ENCODE measurements at regions not wholly inside any gene's neighbourhood (a gene's known extent, or its start where the extent isn't known, plus 50 kb on each side); places are given as distances from the start of the nearest gene placed in this dataset.

DNA sequence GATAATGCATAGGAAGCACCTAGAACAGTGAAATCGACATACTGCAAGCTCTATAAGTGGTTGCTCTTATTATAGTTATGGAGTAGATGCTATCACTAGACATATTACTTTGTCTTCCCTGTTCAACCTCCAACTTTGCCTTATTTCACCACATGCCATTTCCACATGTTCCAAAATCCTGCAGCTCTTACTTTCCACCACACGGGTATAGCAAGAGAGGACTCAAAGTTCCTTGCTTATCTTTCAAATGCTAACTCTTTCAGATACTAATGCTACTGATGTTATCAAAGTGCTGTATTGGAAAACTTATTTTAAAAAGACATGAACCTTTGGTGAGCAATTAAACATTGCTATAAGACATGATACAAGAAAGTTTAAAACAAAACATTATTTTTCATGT is 1130.1 kb downstream of the HACE1 start:
- no peaks in the 10 kb centered on the region for H3K36me3 ChIP-seq (ENCODE audit: low read depth, low read length)
- no peaks in the 10 kb centered on the region for H3K79me2 ChIP-seq (ENCODE audit: low read length)
- no peak overlapping the region for H3K4me3 ChIP-seq (ENCODE audit: low read length)
- CTCF ChIA-PET, result no interaction called here
- no peak overlapping the region for H3K27ac ChIP-seq (ENCODE audit: low read length)
- DNase-seq (no peak), ATAC-seq (no peak)
- H3K9me3 ChIP-seq (ENCODE audit: low read length), result no peaks in the 10 kb centered on the region
- no peaks in the 10 kb centered on the region for H3K9me2 ChIP-seq (replicated peaks; ENCODE audit: low read length)
- no peaks in the 10 kb centered on the region for H3F3A ChIP-seq (ENCODE audit: low read length, unreplicated experiment)
- no peaks in the 10 kb centered on the region for H4K20me1 ChIP-seq (ENCODE audit: low read length)
- no peak overlapping the region for H3K4me2 ChIP-seq (ENCODE audit: low read length)
- H3K9ac ChIP-seq (ENCODE audit: low read length), result no peak overlapping the region
- TF ChIP-seq EZH2phosphoT487 (IDR thresholded peaks at IDR 0.05; ENCODE audit: borderline replicate concordance, low read length) (no peak), EZH2 (IDR thresholded peaks at IDR 0.05; ENCODE audit: low read length, unreplicated experiment) (no peak)
- TF ChIP-seq, protein P1, sequence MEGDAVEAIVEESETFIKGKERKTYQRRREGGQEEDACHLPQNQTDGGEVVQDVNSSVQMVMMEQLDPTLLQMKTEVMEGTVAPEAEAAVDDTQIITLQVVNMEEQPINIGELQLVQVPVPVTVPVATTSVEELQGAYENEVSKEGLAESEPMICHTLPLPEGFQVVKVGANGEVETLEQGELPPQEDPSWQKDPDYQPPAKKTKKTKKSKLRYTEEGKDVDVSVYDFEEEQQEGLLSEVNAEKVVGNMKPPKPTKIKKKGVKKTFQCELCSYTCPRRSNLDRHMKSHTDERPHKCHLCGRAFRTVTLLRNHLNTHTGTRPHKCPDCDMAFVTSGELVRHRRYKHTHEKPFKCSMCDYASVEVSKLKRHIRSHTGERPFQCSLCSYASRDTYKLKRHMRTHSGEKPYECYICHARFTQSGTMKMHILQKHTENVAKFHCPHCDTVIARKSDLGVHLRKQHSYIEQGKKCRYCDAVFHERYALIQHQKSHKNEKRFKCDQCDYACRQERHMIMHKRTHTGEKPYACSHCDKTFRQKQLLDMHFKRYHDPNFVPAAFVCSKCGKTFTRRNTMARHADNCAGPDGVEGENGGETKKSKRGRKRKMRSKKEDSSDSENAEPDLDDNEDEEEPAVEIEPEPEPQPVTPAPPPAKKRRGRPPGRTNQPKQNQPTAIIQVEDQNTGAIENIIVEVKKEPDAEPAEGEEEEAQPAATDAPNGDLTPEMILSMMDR (conservative IDR thresholded peaks at IDR 0.05; ENCODE audit: low read depth, low read length), result no peak
- BruUV-seq (replicated peaks), result no TSS peak
- no peak overlapping the region for H2AFZ ChIP-seq (ENCODE audit: low read length)
- POLR2A ChIA-PET (ENCODE audit: unreplicated experiment), result no interaction called here
- no peaks in the 10 kb centered on the region for H3K4me1 ChIP-seq (ENCODE audit: insufficient read depth, low read length)
- intact Hi-C loops (cut with micrococcal nuclease), result no loop called here
- H3K27me3 ChIP-seq (ENCODE audit: low read length), result no peaks in the 10 kb centered on the region

DNA sequence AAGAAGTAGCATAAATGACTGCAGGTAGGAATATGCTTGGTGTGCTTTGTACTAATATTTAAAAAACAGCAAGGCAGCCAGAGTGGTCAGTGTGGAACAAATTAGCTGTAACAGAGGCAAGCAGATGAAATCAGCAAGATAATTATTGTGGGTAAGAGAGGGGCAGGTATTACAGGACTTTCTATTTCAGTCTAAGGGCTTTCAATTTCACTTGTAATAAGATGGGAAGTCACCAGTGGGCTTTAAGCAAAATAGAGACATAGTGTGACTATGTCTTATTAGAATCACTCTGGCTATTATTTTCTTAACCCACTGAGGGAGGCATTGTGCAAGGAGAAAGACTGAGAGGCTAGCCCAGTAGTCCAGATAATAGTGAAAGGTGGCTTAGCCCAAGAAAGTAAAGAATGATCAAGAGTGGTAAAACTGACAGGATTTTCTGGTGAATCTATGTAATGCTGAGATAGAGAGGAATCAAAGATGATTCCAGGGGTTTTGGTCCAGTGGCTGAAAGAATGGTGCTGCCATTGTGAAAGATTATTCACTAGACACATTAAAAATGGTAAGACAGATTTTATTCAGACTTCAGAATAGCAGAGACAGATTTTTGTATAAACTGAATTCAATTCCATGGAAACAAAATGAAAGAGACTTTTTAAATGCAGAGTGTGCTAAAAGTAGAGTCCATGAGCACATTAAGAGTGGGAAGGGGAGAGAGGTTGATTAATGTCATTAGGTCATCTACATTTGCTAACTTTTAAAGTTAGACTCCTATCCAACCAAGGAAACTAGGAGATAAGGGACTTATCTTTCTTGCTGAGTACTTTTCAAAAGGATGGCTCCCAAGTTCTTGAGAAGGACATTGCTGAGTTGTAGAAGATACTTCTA is 1136.0 kb downstream of the HACE1 start:
- no peaks in the 10 kb centered on the region for H3K9me2 ChIP-seq (replicated peaks; ENCODE audit: low read length)
- no peaks in the 10 kb centered on the region for H3K79me2 ChIP-seq (ENCODE audit: low read length)
- H3K36me3 ChIP-seq (ENCODE audit: low read depth, low read length), result no peaks in the 10 kb centered on the region
- ChIA-PET CTCF (no interaction called here), POLR2A (ENCODE audit: unreplicated experiment) (no interaction called here)
- no peaks in the 10 kb centered on the region for H3K4me1 ChIP-seq (ENCODE audit: insufficient read depth, low read length)
- no peak overlapping the region for H2AFZ ChIP-seq (ENCODE audit: low read length)
- no peaks in the 10 kb centered on the region for H4K20me1 ChIP-seq (ENCODE audit: low read length)
- no peaks in the 10 kb centered on the region for H3K9me3 ChIP-seq (ENCODE audit: low read length)
- TF ChIP-seq EZH2 (IDR thresholded peaks at IDR 0.05; ENCODE audit: low read length, unreplicated experiment) (no peak), EZH2phosphoT487 (IDR thresholded peaks at IDR 0.05; ENCODE audit: borderline replicate concordance, low read length) (no peak)
- TF ChIP-seq, protein P1 (conservative IDR thresholded peaks at IDR 0.05; ENCODE audit: low read depth, low read length), result no peak
- no peaks in the 10 kb centered on the region for H3F3A ChIP-seq (ENCODE audit: low read length, unreplicated experiment)
- intact Hi-C loops (cut with micrococcal nuclease), result no loop called here
- no peak overlapping the region for H3K9ac ChIP-seq (ENCODE audit: low read length)
- ATAC-seq (no peak), DNase-seq (no peak)
- no peak overlapping the region for H3K27ac ChIP-seq (ENCODE audit: low read length)
- no peak overlapping the region for H3K4me3 ChIP-seq (ENCODE audit: low read length)
- BruUV-seq (replicated peaks), result no TSS peak
- H3K4me2 ChIP-seq (ENCODE audit: low read length), result no peak overlapping the region
- no peaks in the 10 kb centered on the region for H3K27me3 ChIP-seq (ENCODE audit: low read length)

DNA sequence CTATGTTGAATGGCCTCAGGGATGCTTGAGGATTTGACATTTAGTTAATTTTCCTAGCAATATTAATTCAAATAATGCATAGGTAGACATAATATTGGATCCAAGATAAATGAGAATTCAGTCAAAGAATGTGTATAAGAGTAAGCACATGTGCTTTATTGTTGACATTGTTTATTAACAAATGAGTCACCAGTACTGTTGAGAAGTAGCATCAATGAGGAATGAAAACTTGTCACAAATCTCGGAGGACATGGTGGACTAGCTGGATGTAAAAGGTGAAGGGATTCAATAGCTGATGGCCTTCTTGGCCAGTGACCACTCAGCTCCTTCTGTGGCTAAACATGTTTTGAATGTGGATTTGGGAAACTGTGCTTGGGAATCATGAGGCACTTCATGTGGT is 1137.0 kb downstream of the HACE1 start:
- no peaks in the 10 kb centered on the region for H4K20me1 ChIP-seq (ENCODE audit: low read length)
- H3K79me2 ChIP-seq (ENCODE audit: low read length), result no peaks in the 10 kb centered on the region
- no peaks in the 10 kb centered on the region for H3K27me3 ChIP-seq (ENCODE audit: low read length)
- CTCF ChIA-PET, result no interaction called here
- no peak for TF ChIP-seq EZH2phosphoT487 (IDR thresholded peaks at IDR 0.05; ENCODE audit: borderline replicate concordance, low read length)
- TF ChIP-seq EZH2 (IDR thresholded peaks at IDR 0.05; ENCODE audit: low read length, unreplicated experiment), result no peak
- TF ChIP-seq, protein P1 (conservative IDR thresholded peaks at IDR 0.05; ENCODE audit: low read depth, low read length), result no peak
- intact Hi-C loops (cut with micrococcal nuclease), result no loop called here
- H3K4me2 ChIP-seq (ENCODE audit: low read length), result no peak overlapping the region
- H3K27ac ChIP-seq (ENCODE audit: low read length), result no peak overlapping the region
- H3K9me3 ChIP-seq (ENCODE audit: low read length), result no peaks in the 10 kb centered on the region
- H3K9ac ChIP-seq (ENCODE audit: low read length), result no peak overlapping the region
- no TSS peak for BruUV-seq (replicated peaks)
- H2AFZ ChIP-seq (ENCODE audit: low read length), result no peak overlapping the region
- no peaks in the 10 kb centered on the region for H3K4me1 ChIP-seq (ENCODE audit: insufficient read depth, low read length)
- POLR2A ChIA-PET (ENCODE audit: unreplicated experiment), result no interaction called here
- ATAC-seq (no peak), DNase-seq (no peak)
- no peaks in the 10 kb centered on the region for H3K36me3 ChIP-seq (ENCODE audit: low read depth, low read length)
- no peaks in the 10 kb centered on the region for H3F3A ChIP-seq (ENCODE audit: low read length, unreplicated experiment)
- H3K4me3 ChIP-seq (ENCODE audit: low read length), result no peak overlapping the region
- no peaks in the 10 kb centered on the region for H3K9me2 ChIP-seq (replicated peaks; ENCODE audit: low read length)

Data from PC-3 (cell line).